ENCODE measurements at regions not wholly inside any gene's neighbourhood (a gene's known extent, or its start where the extent isn't known, plus 50 kb on each side); places are given as distances from the start of the nearest gene placed in this dataset.

DNA sequence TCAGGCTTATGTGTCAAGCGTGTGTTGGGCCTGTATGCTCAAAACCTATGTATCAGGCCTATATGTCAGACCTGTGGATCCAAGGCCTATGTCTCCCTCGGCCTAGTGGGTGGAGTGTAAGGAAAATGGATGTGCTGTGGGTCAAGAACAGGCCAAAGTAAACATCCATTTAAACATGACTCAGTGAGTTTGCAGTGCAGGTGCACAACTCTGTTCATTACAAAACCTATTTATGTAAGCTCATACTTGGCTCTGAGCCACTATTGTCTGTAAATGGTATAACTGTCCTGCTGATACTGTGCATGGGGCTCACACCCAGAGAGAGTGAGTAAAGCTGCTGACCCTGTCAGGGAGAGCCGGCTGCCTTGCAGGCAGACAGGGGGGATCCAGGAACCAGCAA is 249.7 kb upstream of the AVPR1A start:
- TF ChIP-seq, protein P1, sequence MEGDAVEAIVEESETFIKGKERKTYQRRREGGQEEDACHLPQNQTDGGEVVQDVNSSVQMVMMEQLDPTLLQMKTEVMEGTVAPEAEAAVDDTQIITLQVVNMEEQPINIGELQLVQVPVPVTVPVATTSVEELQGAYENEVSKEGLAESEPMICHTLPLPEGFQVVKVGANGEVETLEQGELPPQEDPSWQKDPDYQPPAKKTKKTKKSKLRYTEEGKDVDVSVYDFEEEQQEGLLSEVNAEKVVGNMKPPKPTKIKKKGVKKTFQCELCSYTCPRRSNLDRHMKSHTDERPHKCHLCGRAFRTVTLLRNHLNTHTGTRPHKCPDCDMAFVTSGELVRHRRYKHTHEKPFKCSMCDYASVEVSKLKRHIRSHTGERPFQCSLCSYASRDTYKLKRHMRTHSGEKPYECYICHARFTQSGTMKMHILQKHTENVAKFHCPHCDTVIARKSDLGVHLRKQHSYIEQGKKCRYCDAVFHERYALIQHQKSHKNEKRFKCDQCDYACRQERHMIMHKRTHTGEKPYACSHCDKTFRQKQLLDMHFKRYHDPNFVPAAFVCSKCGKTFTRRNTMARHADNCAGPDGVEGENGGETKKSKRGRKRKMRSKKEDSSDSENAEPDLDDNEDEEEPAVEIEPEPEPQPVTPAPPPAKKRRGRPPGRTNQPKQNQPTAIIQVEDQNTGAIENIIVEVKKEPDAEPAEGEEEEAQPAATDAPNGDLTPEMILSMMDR (conservative IDR thresholded peaks at IDR 0.05; ENCODE audit: low read depth, low read length) = no peak
- TF ChIP-seq POLR2A (IDR thresholded peaks at IDR 0.05; ENCODE audit: low read depth, low read length) (no peak), MAZ (IDR thresholded peaks at IDR 0.05; ENCODE audit: borderline replicate concordance, low read depth, low read length) (no peak), SMC3 (IDR thresholded peaks at IDR 0.05; ENCODE audit: low read depth, low read length) (no peak)
